ENCODE measurements at regions not wholly inside any gene's neighbourhood (a gene's known extent, or its start where the extent isn't known, plus 50 kb on each side); places are given as distances from the start of the nearest gene placed in this dataset.

DNA sequence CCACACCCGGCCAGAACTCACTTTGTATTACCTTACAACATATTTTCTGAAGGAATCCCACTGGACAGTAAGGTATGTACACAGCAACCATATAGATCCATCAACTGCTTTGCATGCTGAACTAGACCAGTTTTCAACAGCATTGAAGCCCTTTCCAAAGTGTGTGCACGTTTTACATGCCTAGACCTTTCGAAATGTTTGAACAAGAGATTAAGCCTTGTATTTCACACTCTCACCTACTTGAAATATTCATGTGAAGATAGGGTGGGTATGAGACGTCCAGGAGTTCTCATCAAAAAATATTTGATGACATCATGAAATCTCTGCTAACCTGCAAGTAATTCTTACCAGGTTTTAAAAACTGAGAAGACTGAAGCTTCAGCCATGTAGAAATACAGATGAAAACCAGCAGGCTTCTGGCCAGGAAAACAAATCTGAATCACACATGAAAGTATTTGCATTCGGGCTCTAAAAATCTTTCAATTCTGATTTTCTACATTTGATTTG, 387.0 kb upstream of the PSMD7 start:
- Histone ChIP-seq H3K9ac (ENCODE audit: insufficient read depth, low read length) (no peak overlapping the region), H3K79me2 (ENCODE audit: control insufficient read depth, insufficient read depth, low read length) (no peaks in the 10 kb centered on the region), H4K20me1 (ENCODE audit: control insufficient read depth, extremely low read depth, insufficient read depth, low read length) (no peaks in the 10 kb centered on the region), H3K4me3 (replicated peaks in 1 of 4; ENCODE audit: control extremely low read depth in 1 of 4, insufficient read depth in 1 of 4, low read depth in 3 of 4, low read length in 4 of 4) (no peak overlapping the region), H3K27me3 (ENCODE audit: control insufficient read depth, insufficient read depth, low read length) (no peaks in the 10 kb centered on the region), H3K4me2 (ENCODE audit: extremely low read depth, insufficient read depth, low read length) (no peak overlapping the region), H3K36me3 (ENCODE audit: control insufficient read depth, insufficient read depth, low read length) (no peaks in the 10 kb centered on the region), H3K27ac (ENCODE audit: insufficient read depth, low read length) (no peak overlapping the region), H3K4me1 (ENCODE audit: control insufficient read depth, extremely low read depth, insufficient read depth, low read length) (no peaks in the 10 kb centered on the region), H2AFZ (ENCODE audit: low read length) (no peak overlapping the region), H3K9me3 (ENCODE audit: control insufficient read depth, insufficient read depth, low read depth, low read length) (no peaks in the 10 kb centered on the region)
- DNase-seq (ENCODE audit: low read depth in 2 of 2) = no peak
- no peak for TF ChIP-seq EZH2 (IDR thresholded peaks at IDR 0.05; ENCODE audit: low read length, missing control alignments)
- TF ChIP-seq, protein P1, sequence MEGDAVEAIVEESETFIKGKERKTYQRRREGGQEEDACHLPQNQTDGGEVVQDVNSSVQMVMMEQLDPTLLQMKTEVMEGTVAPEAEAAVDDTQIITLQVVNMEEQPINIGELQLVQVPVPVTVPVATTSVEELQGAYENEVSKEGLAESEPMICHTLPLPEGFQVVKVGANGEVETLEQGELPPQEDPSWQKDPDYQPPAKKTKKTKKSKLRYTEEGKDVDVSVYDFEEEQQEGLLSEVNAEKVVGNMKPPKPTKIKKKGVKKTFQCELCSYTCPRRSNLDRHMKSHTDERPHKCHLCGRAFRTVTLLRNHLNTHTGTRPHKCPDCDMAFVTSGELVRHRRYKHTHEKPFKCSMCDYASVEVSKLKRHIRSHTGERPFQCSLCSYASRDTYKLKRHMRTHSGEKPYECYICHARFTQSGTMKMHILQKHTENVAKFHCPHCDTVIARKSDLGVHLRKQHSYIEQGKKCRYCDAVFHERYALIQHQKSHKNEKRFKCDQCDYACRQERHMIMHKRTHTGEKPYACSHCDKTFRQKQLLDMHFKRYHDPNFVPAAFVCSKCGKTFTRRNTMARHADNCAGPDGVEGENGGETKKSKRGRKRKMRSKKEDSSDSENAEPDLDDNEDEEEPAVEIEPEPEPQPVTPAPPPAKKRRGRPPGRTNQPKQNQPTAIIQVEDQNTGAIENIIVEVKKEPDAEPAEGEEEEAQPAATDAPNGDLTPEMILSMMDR (conservative IDR thresholded peaks at IDR 0.05 in 1 of 2, IDR thresholded peaks at IDR 0.05 in 1 of 2; ENCODE audit: low read depth in 1 of 2, low read length in 2 of 2) = no peak

DNA sequence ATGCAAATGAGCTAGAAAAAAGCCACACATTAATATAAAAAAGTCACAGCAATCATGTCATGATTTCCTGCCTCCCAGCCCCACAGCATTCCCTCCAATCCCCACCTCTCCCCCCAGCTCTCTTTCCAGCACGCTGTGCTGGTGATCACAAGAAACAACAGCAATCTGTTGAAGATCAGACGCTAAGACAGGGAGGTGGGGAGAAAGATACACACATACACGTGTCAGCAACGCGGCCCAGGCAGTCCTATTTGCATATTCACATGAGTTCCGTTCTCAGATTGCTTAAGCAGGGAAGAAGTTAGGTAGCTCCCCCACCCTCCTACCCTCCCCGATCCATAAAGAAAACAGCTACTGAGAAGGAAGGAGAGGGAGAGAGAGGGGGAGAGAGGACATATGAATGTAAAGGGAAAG, 405.5 kb upstream of the PSMD7 start:
- Histone ChIP-seq H4K20me1 (ENCODE audit: control insufficient read depth, extremely low read depth, insufficient read depth, low read length) (no peaks in the 10 kb centered on the region), H3K27ac (ENCODE audit: insufficient read depth, low read length) (no peak overlapping the region), H3K4me2 (ENCODE audit: extremely low read depth, insufficient read depth, low read length) (peak overlapping the region; percentile 7), H3K4me1 (ENCODE audit: control insufficient read depth, extremely low read depth, insufficient read depth, low read length) (no peaks in the 10 kb centered on the region), H3K9ac (ENCODE audit: insufficient read depth, low read length) (no peak overlapping the region), H3K79me2 (ENCODE audit: control insufficient read depth, insufficient read depth, low read length) (no peaks in the 10 kb centered on the region), H3K9me3 (ENCODE audit: control insufficient read depth, insufficient read depth, low read depth, low read length) (no peaks in the 10 kb centered on the region), H2AFZ (ENCODE audit: low read length) (no peak overlapping the region), H3K36me3 (ENCODE audit: control insufficient read depth, insufficient read depth, low read length) (no peaks in the 10 kb centered on the region), H3K27me3 (ENCODE audit: control insufficient read depth, insufficient read depth, low read length) (no peaks in the 10 kb centered on the region), H3K4me3 (replicated peaks in 1 of 4; ENCODE audit: control extremely low read depth in 1 of 4, insufficient read depth in 1 of 4, low read depth in 3 of 4, low read length in 4 of 4) (peak overlapping the region in 2 of 4 experiments; percentile 18 to 39)
- TF ChIP-seq EZH2 (IDR thresholded peaks at IDR 0.05; ENCODE audit: low read length, missing control alignments) = no peak
- TF ChIP-seq, protein P1 (conservative IDR thresholded peaks at IDR 0.05 in 1 of 2, IDR thresholded peaks at IDR 0.05 in 1 of 2; ENCODE audit: low read depth in 1 of 2, low read length in 2 of 2) = no peak
- peak; percentile 0 to 43 for DNase-seq (ENCODE audit: low read depth in 2 of 2)

DNA sequence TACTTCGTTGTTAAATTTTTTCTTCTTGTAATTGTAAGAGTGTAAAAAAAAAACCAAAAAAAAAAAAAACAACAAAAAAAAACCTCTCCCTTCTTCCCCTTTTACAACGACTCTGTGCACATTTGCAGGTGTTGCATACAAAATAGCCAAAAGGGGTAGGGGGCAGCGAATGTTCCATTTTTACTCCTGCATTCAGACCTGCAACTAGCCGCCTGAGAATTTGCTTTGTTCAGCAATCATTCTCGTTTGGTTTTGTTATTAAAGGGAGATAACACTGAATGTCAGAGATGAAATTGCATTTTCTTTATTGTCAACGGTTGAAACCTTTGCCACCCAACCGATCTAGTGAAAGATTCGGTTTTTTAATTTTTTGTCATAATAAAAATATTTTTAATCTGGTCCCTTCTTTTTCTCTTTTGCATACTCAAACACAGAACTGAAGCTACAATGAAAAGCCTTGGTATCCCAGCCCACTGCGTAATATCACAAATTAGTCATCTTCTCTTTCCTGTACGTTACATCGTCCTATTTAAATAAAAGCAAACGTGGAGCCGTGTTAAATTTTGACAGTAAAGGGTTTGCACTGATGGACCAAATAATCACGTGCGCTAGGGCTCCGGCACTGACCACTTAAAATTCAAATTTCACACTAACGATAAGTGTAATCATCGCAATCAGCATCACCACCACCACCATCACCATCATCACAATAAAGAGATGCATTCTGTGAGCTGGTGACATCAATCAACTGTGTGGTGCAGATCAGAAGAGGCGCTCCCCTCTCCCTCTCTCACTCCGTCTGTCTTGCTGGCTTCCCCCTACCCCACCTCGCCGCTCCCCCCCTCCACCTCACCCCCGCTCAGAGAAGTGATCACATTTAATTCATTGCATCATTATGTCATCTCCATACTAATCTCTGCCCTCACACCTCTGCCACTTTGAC, 406.2 kb upstream of the PSMD7 start:
- no peak overlapping the region for H3K9ac ChIP-seq (ENCODE audit: insufficient read depth, low read length)
- no peaks in the 10 kb centered on the region for H3K79me2 ChIP-seq (ENCODE audit: control insufficient read depth, insufficient read depth, low read length)
- no peaks in the 10 kb centered on the region for H3K9me3 ChIP-seq (ENCODE audit: control insufficient read depth, insufficient read depth, low read depth, low read length)
- no peaks in the 10 kb centered on the region for H4K20me1 ChIP-seq (ENCODE audit: control insufficient read depth, extremely low read depth, insufficient read depth, low read length)
- H2AFZ ChIP-seq (ENCODE audit: low read length) = no peak overlapping the region
- H3K4me2 ChIP-seq (ENCODE audit: extremely low read depth, insufficient read depth, low read length) = peak overlapping the region; percentile 52
- H3K36me3 ChIP-seq (ENCODE audit: control insufficient read depth, insufficient read depth, low read length) = no peaks in the 10 kb centered on the region
- peak in 1 of 2 donors; percentile 52 for DNase-seq (ENCODE audit: low read depth in 2 of 2)
- H3K4me3 ChIP-seq (replicated peaks in 1 of 4; ENCODE audit: control extremely low read depth in 1 of 4, insufficient read depth in 1 of 4, low read depth in 3 of 4, low read length in 4 of 4) = peak overlapping the region in 2 of 4 experiments; percentile 23 to 57
- no peaks in the 10 kb centered on the region for H3K27me3 ChIP-seq (ENCODE audit: control insufficient read depth, insufficient read depth, low read length)
- TF ChIP-seq EZH2 (IDR thresholded peaks at IDR 0.05; ENCODE audit: low read length, missing control alignments) = no peak
- TF ChIP-seq, protein P1 (conservative IDR thresholded peaks at IDR 0.05 in 1 of 2, IDR thresholded peaks at IDR 0.05 in 1 of 2; ENCODE audit: low read depth in 1 of 2, low read length in 2 of 2) = no peak
- no peak overlapping the region for H3K27ac ChIP-seq (ENCODE audit: insufficient read depth, low read length)
- no peaks in the 10 kb centered on the region for H3K4me1 ChIP-seq (ENCODE audit: control insufficient read depth, extremely low read depth, insufficient read depth, low read length)

Data from fibroblast of lung (primary cell).